IPS-15b (cell line): ENCODE measurements at regions not wholly inside any gene's neighbourhood (a gene's known extent, or its start where the extent isn't known, plus 50 kb on each side); places are given as distances from the start of the nearest gene placed in this dataset.

ENCODE experiments used
- H3K27me3 ChIP-seq: one replicate; pipeline ENCODE4 v1.6.1; 2013; ENCODE audit warnings: low read length; ENCODE audit not compliant: control insufficient read depth, insufficient read depth
- H3K36me3 ChIP-seq: one replicate; pipeline ENCODE4 v1.6.1; 2013; ENCODE audit warnings: low read length; ENCODE audit not compliant: control insufficient read depth, insufficient read depth
- H3K4me1 ChIP-seq: one replicate; pipeline ENCODE4 v1.6.1; 2013; ENCODE audit warnings: mild to moderate bottlenecking, low read length; ENCODE audit not compliant: control insufficient read depth, insufficient read depth
- H3K4me3 ChIP-seq: one replicate; pipeline ENCODE4 v1.5.1; 2013; ENCODE audit warnings: low read depth, low read length
- H3K9ac ChIP-seq: one replicate; pipeline ENCODE4 v1.6.1; 2013; ENCODE audit warnings: low read depth, mild to moderate bottlenecking, low read length
- H3K9me3 ChIP-seq: one replicate; pipeline ENCODE4 v1.6.1; 2013; ENCODE audit warnings: mild to moderate bottlenecking, low read length; ENCODE audit not compliant: control insufficient read depth, insufficient read depth

DNA sequence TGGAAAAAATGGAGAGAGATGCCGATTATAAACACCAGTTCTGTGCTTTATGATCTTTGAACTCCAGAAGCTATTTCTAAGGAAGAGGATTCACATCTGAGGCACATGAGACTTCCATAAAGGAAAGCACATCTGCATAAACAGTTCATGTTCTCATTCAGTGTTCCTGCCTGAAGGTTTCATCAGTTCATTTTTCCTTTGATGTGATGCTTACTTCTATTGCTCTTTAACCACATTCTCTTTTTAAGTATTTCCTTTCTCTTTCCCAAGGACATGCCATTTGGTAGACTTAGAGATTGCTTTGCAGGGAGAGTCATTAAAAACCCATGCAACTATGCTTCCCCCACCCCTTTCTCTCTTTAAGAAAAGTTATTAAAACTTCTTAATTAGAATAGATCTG, 387.0 kb upstream of the FLRT2 start:
- no peaks in the 10 kb centered on the region for H3K27me3 ChIP-seq
- H3K36me3 ChIP-seq = no peaks in the 10 kb centered on the region
- H3K9ac ChIP-seq = no peak overlapping the region
- no peaks in the 10 kb centered on the region for H3K4me1 ChIP-seq
- no peaks in the 10 kb centered on the region for H3K9me3 ChIP-seq
- H3K4me3 ChIP-seq = no peak overlapping the region

DNA sequence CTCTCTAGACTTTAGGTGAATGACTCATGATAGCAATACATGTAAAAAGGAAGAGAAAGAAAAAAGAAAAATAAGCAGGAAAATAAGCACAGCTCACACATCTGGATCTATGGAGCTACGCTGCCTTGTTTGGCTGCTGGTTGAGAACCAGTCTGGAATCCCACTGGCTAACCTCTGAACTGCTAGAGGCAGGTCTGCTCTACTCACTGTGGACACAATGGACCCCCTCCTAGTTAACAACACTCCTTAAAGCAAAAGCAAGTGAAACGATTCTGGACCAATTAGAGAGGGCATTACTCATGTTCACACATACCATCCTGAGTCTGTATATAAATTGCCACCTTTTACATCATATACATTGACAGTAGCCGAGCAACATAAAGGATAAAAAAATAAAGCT, 383.2 kb upstream of the FLRT2 start:
- H3K9ac ChIP-seq = no peak overlapping the region
- H3K27me3 ChIP-seq = no peaks in the 10 kb centered on the region
- H3K36me3 ChIP-seq = no peaks in the 10 kb centered on the region
- no peak overlapping the region for H3K4me3 ChIP-seq
- H3K4me1 ChIP-seq = no peaks in the 10 kb centered on the region
- H3K9me3 ChIP-seq = no peaks in the 10 kb centered on the region

DNA sequence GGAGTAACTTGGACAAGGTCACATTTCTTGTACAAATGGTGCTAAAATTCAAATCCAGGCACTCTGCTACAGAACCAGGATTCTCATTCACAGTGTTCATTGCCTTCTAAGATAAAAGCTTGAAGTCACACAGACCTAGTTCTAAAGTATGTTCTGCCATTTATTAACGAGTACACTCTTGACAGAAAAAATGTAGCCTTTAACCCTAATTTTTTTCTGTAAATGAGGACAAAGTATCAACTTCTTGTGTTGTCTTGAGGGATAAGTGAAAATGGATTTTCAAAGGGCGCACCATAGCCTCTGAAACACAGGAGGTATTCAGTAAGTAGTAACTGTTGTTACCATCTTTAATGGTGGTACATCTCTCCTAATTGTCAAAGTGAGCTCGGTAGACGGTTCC, 379.8 kb upstream of the FLRT2 start:
- no peak overlapping the region for H3K9ac ChIP-seq
- no peak overlapping the region for H3K4me3 ChIP-seq
- H3K9me3 ChIP-seq = no peaks in the 10 kb centered on the region
- H3K27me3 ChIP-seq = no peaks in the 10 kb centered on the region
- no peaks in the 10 kb centered on the region for H3K36me3 ChIP-seq
- no peaks in the 10 kb centered on the region for H3K4me1 ChIP-seq

GRCh38 chr14:85154714-85155113, 375.2 kb upstream of the FLRT2 start:
- Histone ChIP-seq H3K4me3 (no peak overlapping the region), H3K4me1 (no peaks in the 10 kb centered on the region), H3K9me3 (no peaks in the 10 kb centered on the region), H3K36me3 (no peaks in the 10 kb centered on the region), H3K27me3 (no peaks in the 10 kb centered on the region), H3K9ac (no peak overlapping the region)

DNA sequence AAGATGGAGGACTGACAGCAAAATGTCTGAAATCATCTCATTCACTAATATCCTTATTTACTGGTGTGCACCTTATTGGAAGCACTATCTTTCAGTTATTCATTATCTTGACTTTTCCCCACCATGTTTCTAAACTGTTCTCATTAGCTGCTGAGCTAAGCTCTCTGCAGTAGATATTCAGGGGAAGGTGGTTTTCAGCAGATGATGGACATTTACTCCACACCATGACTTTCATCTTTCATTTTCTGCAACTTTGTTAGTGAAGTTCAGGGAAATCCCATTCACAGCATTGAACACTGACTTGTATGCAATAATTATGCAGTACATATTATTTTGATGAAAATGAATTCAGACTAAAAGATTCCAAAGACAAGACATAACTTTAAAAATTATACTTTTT, 373.6 kb upstream of the FLRT2 start:
- no peaks in the 10 kb centered on the region for H3K9me3 ChIP-seq
- no peak overlapping the region for H3K4me3 ChIP-seq
- H3K36me3 ChIP-seq = no peaks in the 10 kb centered on the region
- H3K4me1 ChIP-seq = no peaks in the 10 kb centered on the region
- H3K9ac ChIP-seq = no peak overlapping the region
- H3K27me3 ChIP-seq = no peaks in the 10 kb centered on the region

DNA sequence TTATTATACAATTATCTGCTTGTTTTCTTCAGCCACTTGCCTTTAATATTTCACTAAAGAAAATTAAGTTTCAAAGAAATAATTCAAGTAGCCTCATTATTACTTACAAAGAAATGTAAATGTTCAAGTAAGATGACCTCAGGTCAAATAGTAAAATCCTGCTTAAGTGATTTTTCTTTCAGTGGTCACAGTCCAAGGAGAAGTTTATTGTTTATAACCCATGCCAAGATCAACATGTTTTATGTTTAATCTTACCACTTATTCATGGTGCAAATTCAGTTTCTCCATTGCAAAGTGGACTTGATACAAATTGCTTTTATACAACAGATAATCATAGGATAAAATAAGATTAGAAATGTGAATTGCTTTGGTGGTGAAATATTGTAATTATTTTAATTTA, 370.2 kb upstream of the FLRT2 start:
- Histone ChIP-seq H3K36me3 (no peaks in the 10 kb centered on the region), H3K9me3 (no peaks in the 10 kb centered on the region), H3K27me3 (no peaks in the 10 kb centered on the region), H3K4me3 (no peak overlapping the region), H3K4me1 (no peaks in the 10 kb centered on the region), H3K9ac (no peak overlapping the region)

DNA sequence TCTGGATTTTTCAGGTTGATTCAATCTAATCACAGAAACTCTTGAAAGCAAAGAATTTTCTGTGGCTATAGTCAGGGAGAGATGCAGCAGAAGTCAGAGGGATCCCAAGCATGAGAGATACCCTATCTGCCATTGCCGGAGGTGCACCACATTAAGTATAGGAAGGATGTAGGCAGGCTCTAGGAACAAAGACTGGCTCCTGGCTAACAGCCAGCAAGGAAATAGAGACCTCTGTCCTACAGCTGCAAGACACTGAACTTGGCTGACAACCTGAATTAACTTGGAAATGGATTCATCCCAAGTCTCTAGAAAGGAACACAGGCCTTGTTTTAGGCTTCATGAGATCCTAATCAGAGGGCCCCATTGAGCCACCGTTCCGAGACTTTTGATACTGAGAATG, 364.9 kb upstream of the FLRT2 start:
- Histone ChIP-seq H3K27me3 (no peaks in the 10 kb centered on the region), H3K4me1 (no peaks in the 10 kb centered on the region), H3K9me3 (no peaks in the 10 kb centered on the region), H3K36me3 (no peaks in the 10 kb centered on the region), H3K4me3 (no peak overlapping the region), H3K9ac (no peak overlapping the region)

- H3K4me1 ChIP-seq = no peaks in the 10 kb centered on the region
- no peaks in the 10 kb centered on the region for H3K9me3 ChIP-seq
- no peaks in the 10 kb centered on the region for H3K36me3 ChIP-seq
- H3K27me3 ChIP-seq = no peaks in the 10 kb centered on the region
- H3K4me3 ChIP-seq = no peak overlapping the region
- no peak overlapping the region for H3K9ac ChIP-seq
Measured at GRCh38 chr14:85169381-85169780, 360.6 kb upstream of the FLRT2 start.

GRCh38 chr14:85172290-85172689, 357.7 kb upstream of the FLRT2 start:
- Histone ChIP-seq H3K36me3 (no peaks in the 10 kb centered on the region), H3K9me3 (no peaks in the 10 kb centered on the region), H3K4me3 (no peak overlapping the region), H3K9ac (no peak overlapping the region), H3K27me3 (no peaks in the 10 kb centered on the region), H3K4me1 (peaks cover 2% of the 10 kb centered on the region)

DNA sequence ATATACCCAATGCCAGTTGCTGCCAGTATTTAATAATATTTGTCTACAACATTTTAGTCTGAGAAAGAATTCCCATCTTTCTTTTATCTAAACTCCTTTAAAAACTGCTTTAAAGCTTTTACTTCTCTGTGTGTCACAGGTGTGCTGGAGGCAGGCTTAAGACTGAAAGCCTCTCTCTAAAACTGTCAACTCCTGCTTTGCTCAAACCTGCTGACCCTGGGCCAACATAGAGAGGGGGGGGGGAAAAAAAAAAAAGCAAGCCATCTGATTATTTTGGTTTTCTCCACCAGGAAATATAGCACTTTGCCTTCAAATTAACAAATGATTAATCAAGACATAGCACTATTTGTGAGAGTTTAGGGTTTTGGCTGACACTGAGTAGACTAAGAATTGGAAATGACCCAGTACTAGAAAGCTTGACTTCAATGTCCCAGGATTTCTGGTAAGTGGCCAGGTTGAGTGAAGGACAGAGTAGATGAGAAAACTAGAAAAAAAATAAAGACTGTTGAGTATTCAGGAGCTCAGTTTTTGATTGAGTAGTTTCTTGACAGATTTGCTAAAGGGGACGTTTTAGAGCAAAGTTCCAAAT, 357.0 kb upstream of the FLRT2 start:
- Histone ChIP-seq H3K9ac (no peak overlapping the region), H3K36me3 (no peaks in the 10 kb centered on the region), H3K9me3 (no peaks in the 10 kb centered on the region), H3K4me1 (peaks cover 7% of the 10 kb centered on the region), H3K27me3 (no peaks in the 10 kb centered on the region), H3K4me3 (no peak overlapping the region)

- no peak overlapping the region for H3K4me3 ChIP-seq
- no peaks in the 10 kb centered on the region for H3K9me3 ChIP-seq
- no peaks in the 10 kb centered on the region for H3K36me3 ChIP-seq
- no peak overlapping the region for H3K9ac ChIP-seq
- peaks cover 17% of the 10 kb centered on the region for H3K4me1 ChIP-seq
- no peaks in the 10 kb centered on the region for H3K27me3 ChIP-seq
Measured at GRCh38 chr14:85175556-85175955, 354.4 kb upstream of the FLRT2 start.

GRCh38 chr14:85178864-85179263, 351.1 kb upstream of the FLRT2 start:
- Histone ChIP-seq H3K27me3 (no peaks in the 10 kb centered on the region), H3K9ac (no peak overlapping the region), H3K9me3 (no peaks in the 10 kb centered on the region), H3K4me3 (no peak overlapping the region), H3K4me1 (peaks cover 17% of the 10 kb centered on the region), H3K36me3 (no peaks in the 10 kb centered on the region)

DNA sequence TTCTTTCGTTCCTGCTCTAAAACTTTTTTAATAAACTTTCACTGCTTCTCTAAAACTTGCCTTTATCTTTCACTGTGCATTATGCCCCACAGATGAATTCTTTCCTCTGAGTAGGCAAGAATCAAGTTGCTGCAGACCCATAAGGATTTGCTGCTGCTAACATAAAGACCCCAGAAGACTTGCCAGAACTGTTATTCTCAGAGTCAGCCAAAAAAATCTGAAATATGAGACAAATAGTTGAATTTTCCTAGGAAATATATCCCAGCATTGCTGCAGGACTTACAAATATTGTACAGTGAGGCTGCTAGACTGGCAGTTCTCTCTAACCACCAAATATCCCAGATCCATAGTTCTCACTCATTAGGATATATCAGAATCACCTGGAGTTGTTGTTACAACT, 349.1 kb upstream of the FLRT2 start:
- H3K9me3 ChIP-seq = no peaks in the 10 kb centered on the region
- peaks cover 17% of the 10 kb centered on the region for H3K4me1 ChIP-seq
- no peaks in the 10 kb centered on the region for H3K27me3 ChIP-seq
- H3K9ac ChIP-seq = no peak overlapping the region
- no peak overlapping the region for H3K4me3 ChIP-seq
- H3K36me3 ChIP-seq = no peaks in the 10 kb centered on the region
